HG02678 (cell line): ENCODE measurements at regions not wholly inside any gene's neighbourhood (a gene's known extent, or its start where the extent isn't known, plus 50 kb on each side); places are given as distances from the start of the nearest gene placed in this dataset.

Experiments used
- ATAC-seq: cut with Tn5 transposase; IDR thresholded peaks from one replicate; pipeline ENCODE4 v1.9.1; 2021; ENCODE audit warnings: mild to moderate bottlenecking, moderate library complexity; ENCODE audit not compliant: unreplicated experiment

DNA sequence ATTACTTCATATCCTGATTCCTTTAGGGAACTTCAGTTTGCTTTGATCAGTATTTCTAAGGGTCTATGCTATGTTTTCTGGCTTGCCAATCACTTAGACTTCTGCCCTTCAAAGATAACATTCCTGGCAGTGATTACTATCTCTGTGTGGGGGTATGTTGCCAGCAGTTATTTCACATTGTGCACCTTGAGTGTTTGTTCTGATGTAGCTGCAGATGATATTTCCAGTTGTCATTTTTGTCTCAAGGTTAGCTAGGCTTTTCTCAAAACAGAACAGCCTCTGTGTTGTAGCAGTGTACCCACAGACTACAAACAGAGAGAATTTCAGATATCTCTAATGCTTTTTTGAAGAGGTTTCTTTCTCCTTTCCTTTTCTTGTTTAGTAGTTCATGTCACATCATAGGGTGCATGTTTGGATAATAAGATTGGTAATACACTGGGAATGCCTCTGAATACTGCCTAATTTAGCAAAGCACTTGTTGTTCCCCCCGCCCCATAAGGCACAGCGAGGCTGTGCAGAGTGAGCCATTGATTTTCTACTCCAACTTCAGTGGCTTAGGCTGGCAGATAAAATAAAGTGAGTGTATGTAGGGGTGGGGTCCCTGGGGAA is 134.7 kb upstream of the AGR3 start:
- ATAC-seq, result no peak

- no peak for ATAC-seq
Measured at GRCh38 chr7:17019106-17019505, 137.3 kb upstream of the AGR3 start.

- ATAC-seq, result no peak
Measured at GRCh38 chr7:17020250-17020649, 138.5 kb upstream of the AGR3 start.

- ATAC-seq, result no peak
Measured at GRCh38 chr7:17021205-17021604, 139.4 kb upstream of the AGR3 start.

DNA sequence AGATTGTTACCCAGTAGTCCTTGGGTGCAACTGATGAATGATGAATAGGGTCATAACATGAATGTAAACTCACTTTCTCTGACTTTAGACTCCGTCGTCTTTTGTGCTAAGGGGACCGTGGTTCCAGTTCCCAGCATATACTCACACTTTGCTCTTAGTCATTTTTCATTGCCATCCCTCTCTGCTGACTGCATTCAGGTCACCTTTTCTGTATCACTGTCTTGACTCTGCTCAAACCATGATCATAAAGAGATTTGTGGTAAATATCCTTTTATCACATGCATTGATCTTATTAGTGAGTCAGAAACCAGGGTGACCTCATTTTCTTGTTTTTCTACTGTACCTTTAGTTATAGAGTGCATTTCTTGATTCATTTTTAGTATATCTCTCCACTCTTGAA is 141.1 kb upstream of the AGR3 start:
- ATAC-seq, result no peak

DNA sequence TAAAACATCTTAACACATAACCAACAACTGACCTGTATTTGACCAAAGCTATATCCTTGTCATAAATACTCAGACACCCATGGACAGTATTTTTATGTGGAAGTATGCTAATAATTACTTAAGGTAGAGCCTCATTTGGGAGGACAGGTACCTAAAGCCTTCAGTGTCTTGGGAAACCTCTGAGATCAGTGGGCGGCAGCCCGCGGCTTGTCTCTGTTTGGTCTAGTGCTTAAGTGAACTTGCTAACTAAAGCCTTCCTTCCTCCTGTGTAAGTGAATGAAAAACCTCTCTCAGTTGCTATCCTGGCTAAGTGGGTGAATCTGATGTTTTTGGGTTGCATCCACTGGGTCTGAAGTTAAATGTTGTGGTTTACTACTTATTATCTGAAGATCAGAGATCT is 144.5 kb upstream of the AGR3 start:
- ATAC-seq, result no peak

GRCh38 chr7:17027143-17027788 is 145.5 kb upstream of the AGR3 start:
- ATAC-seq, result no peak

DNA sequence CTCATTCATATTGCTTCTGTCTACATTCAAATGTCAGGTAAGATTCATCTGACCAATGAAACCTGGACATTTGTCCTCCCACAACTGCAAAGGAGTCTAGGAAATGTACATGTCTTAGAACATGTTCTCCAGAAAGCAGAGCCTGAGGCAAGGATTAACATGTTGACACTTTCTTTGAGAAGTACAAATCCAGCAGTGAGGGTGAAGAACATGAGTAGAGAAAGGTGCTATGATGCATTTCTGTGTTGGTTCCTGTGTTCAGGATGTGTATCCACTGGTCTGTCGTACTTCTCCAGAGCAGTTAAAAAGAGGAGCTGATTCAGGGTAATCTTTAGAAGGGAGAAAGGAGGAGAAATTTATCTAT is 146.0 kb upstream of the AGR3 start:
- ATAC-seq, result no peak

DNA sequence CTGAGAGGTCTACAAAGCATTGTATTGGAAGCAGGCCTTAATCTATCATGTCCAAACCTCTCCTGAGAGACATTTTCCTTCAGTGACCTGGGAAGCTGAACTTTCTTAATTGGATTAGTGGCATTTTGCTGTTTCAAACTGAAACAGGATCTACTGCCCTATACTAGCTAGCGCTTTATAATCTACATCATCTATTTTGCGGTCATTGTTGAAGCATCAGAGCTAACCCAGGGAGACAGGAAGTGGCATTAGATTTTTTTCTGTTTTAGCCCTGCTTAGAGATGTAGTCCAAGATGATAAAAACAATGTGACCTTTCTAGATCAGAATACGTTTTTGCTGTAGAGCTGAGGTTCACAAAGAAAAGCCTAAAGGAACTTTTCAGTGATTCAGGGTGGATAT is 147.4 kb upstream of the AGR3 start:
- ATAC-seq, result no peak

DNA sequence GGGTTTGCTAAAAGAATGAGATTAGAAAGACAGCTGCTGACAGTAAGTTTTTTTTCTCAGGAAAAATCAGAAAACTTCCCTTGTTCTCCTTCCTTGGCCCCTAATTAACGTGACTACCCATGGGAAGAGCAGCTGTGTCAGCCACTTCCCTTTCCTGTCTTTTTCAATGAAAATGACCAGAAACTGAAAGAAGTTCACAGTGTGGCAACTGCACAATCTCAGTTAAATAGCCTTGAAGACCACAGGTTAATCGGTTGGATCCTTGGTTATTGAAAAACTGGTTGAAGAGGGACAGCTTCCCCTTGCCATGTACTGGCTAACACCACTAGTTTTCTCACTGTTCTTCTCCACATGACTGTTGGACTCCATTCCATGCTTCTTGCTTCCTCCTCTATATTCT is 148.8 kb upstream of the AGR3 start:
- ATAC-seq, result no peak

- ATAC-seq, result no peak
Measured at GRCh38 chr7:17031906-17032551, 150.2 kb upstream of the AGR3 start.

DNA sequence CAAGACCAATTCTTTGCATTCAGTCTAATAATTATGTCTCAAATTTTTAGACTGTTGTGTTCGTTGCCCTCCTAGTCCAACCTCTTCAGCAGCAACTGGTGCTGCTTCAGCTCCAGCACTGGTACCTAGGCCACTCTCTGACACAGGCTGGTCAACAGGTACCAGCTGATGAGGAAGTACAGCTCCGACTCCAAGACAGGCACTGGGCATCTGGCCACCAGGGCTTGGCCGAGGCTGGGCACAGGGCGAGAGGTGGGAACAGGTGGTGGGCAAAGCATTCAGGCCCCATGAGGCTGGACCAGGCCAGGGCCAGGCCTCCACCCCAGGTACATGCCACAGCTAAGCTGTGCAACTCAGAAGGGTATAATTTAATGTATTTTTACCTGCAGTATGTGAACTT is 151.5 kb upstream of the AGR3 start:
- no peak for ATAC-seq

DNA sequence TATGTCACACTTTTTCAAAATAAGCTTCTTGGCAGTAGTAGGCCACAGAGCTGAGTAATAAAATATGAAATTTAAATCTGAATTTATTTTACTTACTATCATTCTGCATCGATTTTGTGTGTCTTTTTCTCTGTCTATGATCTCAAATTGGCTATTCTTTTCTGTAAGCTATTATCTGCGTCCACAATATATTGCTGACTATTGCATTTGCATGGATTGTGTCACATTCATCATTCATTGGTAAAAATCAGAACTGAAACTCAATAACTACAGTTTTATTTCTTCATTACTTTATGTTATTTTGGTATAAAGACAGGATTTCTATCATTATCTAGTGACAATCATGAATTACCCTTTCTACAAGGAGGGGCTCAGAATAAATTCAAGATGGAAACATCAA is 154.8 kb upstream of the AGR3 start:
- ATAC-seq, result no peak

- no peak for ATAC-seq
Measured at GRCh38 chr7:17037356-17037755, 155.6 kb upstream of the AGR3 start.

- ATAC-seq, result no peak
Measured at GRCh38 chr7:17038160-17038782, 156.5 kb upstream of the AGR3 start.

DNA sequence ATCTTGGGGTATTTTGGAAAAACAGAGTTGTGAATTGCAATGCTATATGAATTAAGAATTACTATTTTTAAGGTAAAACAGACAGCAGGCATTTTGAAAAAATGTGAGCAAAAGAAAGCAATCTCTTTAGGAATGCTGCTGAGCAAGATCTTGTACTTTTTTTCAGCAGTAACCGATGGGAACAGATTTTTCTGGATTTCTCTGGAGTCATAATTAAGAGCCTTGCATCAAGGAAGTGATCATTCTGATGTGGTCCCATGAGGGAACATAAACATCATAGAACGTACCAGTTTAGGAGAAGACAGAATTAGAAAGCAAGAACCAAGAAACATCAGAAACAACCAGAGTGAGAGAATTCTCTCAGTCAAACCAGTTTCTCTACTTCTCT is 157.0 kb upstream of the AGR3 start:
- ATAC-seq, result no peak

GRCh38 chr7:17039372-17039771 is 157.6 kb upstream of the AGR3 start:
- ATAC-seq, result no peak

GRCh38 chr7:17040716-17041115 is 158.9 kb upstream of the AGR3 start:
- no peak for ATAC-seq

GRCh38 chr7:17041324-17041723 is 159.5 kb upstream of the AGR3 start:
- ATAC-seq, result no peak

- ATAC-seq, result no peak
Measured at GRCh38 chr7:17042211-17042610, 160.4 kb upstream of the AGR3 start.

DNA sequence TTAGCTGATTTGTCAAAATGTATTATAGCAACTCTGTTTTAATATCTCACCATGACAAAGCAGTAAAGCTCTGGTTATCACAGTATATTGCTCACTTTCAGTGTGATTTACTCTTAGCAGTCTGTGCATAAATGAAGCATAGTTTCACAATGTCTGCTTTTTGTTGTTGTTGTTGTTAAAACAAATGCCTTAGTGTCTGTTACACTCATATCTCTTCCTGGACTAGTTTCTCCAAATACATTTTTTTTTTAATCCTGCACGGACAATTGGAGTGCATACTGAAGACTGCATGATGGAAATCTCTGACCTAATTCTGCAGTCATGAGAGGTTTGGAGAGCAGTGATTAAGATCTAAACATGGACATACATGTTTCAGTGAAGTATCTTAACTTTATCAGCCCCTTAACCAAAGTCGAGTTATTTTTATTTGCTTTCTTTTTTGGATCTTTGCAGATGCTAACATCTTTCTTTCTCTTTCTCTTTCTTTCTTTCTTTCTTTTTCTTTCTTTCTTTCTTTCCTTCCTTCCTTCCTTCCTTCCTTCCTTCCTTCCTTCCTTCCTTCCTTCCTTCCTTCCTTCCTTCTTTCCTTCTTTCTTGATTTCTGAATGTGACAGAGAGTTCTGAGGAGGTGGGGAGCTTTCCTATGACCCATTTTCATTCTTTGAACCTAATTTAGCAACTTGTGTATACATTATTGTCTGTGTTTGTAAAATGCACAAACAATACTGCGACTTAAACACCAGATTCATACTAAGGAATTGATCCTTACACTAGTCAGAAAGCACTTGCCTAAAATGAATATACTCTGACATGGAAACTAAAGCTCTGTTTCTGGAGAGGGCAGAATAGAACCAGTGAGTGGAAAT is 161.5 kb upstream of the AGR3 start:
- no peak for ATAC-seq
